Gastrocnemius medialis (tissue), 4 donors: ENCODE measurements at regions not wholly inside any gene's neighbourhood (a gene's known extent, or its start where the extent isn't known, plus 50 kb on each side); places are given as distances from the start of the nearest gene placed in this dataset.

Source experiments
- ATAC-seq, 2 donors: fragments of 150-250 bp; one replicate each; pipeline ENCODE4 v1.9.1; 2016
- DNase-seq, 2 donors: peaks; one replicate each; pipeline ENCODE4 v3.0.0-alpha.2; 2019
- H3K27ac ChIP-seq, 4 donors: fragments of 200-600 bp; sonication (generic); 1 replicate in 1 of 4; 2 replicates in 3 of 4; pipeline ENCODE4 v1.5.1; 2016 to 2018; ENCODE audit warnings: mild to moderate bottlenecking in 2 of 4, moderate library complexity in 1 of 4
- H3K27me3 ChIP-seq, 3 donors: fragments of 200-600 bp; sonication (generic) in 2 of 3; 1 replicate in 1 of 3; 2 replicates in 2 of 3; pipeline versions ENCODE4 v1.5.1 to v1.6.0; 2016 to 2019; ENCODE audit warnings: mild to moderate bottlenecking in 1 of 3, moderate library complexity in 1 of 3
- H3K36me3 ChIP-seq, 2 donors: fragments of 200-600 bp; sonication (generic) in 1 of 2; one replicate each; pipeline ENCODE4 v1.5.1; 2017 to 2018
- H3K4me1 ChIP-seq, 2 donors: fragments of 200-600 bp; sonication (generic) in 1 of 2; one replicate each; pipeline ENCODE4 v1.5.1; 2016 to 2017; ENCODE audit warnings: mild to moderate bottlenecking in 2 of 2
- H3K4me3 ChIP-seq, 4 donors: fragments of 200-600 bp; sonication (generic) in 3 of 4; 1 replicate in 1 of 4; 2 replicates in 3 of 4; pipeline ENCODE4 v1.5.1; 2016 to 2019; ENCODE audit warnings: mild to moderate bottlenecking in 2 of 4
- H3K9me3 ChIP-seq, 3 donors: fragments of 200-600 bp; sonication (generic) in 2 of 3; 1 replicate in 1 of 3; 2 replicates in 2 of 3; pipeline ENCODE4 v1.5.1; 2016 to 2019
- POLR2A ChIP-seq, 2 donors: fragments of 450-650 bp; IDR thresholded peaks; one replicate each; pipeline ENCODE4 v1.6.1; 2017; ENCODE audit warnings: antibody characterized with exemption in 2 of 2, mild to moderate bottlenecking in 2 of 2, moderate library complexity in 2 of 2
- in situ Hi-C, 4 donors: fragments of 200-750 bp; cut with MboI; loops; one replicate each; pipeline versions ENCODE4 v1.15.0 to v1.8.0; 2017; ENCODE audit warnings: low sequenced_read_pairs in 4 of 4
- intact Hi-C: fragments of 100-400 bp; cut with DNase I; formaldehyde crosslinking; loops from one replicate; pipeline ENCODE4 v1.15.1; 2023; ENCODE audit warnings: low total_unique reads
- TF ChIP-seq, protein P1 (sequence below), 5 experiments: fragments of 450-650 bp in 3 of 5; fragments of 200-600 bp in 2 of 5; sonication (generic) in 2 of 5; IDR thresholded peaks in 4 of 5; conservative IDR thresholded peaks in 1 of 5; 1 replicate in 4 of 5; 2 replicates in 1 of 5; pipeline ENCODE4 v1.5.1; 2016 to 2019; ENCODE audit warnings: antibody characterized with exemption in 5 of 5, mild to moderate bottlenecking in 3 of 5, moderate library complexity in 3 of 5

DNA sequence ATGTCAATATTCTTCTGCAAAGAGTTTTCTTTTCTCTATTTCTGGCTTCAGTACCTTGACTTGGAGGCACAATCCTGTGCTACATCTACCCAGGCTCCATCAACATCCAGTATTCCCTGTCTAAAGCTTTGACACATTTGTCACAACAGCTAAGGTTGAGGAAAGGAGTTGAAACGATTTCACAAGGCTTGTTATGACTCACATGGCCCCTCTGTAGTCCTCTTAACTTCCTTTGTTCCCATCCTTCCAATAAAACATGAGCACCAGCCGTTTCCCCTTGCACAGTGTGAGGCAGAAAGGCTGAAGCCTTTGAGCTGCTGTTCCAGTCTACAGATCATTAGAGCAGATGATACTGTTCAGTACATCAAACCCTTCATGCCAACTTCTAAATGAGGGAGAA is 163.0 kb upstream of the TMCO5A start:
- DNase-seq (no peak), ATAC-seq (no peak)
- H3K27me3 ChIP-seq: no peaks in the 10 kb centered on the region
- H3K9me3 ChIP-seq: no peaks in the 10 kb centered on the region
- in situ Hi-C loops: no loop called here
- H3K36me3 ChIP-seq: no peaks in the 10 kb centered on the region
- TF ChIP-seq, protein P1, sequence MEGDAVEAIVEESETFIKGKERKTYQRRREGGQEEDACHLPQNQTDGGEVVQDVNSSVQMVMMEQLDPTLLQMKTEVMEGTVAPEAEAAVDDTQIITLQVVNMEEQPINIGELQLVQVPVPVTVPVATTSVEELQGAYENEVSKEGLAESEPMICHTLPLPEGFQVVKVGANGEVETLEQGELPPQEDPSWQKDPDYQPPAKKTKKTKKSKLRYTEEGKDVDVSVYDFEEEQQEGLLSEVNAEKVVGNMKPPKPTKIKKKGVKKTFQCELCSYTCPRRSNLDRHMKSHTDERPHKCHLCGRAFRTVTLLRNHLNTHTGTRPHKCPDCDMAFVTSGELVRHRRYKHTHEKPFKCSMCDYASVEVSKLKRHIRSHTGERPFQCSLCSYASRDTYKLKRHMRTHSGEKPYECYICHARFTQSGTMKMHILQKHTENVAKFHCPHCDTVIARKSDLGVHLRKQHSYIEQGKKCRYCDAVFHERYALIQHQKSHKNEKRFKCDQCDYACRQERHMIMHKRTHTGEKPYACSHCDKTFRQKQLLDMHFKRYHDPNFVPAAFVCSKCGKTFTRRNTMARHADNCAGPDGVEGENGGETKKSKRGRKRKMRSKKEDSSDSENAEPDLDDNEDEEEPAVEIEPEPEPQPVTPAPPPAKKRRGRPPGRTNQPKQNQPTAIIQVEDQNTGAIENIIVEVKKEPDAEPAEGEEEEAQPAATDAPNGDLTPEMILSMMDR (IDR thresholded peaks at IDR 0.05 in 4 of 5, conservative IDR thresholded peaks at IDR 0.05 in 1 of 5): no peak
- TF ChIP-seq POLR2A (IDR thresholded peaks at IDR 0.05): no peak
- H3K4me3 ChIP-seq: no peak overlapping the region
- no peak overlapping the region for H3K27ac ChIP-seq
- H3K4me1 ChIP-seq: no peaks in the 10 kb centered on the region
- intact Hi-C loops: no loop called here

DNA sequence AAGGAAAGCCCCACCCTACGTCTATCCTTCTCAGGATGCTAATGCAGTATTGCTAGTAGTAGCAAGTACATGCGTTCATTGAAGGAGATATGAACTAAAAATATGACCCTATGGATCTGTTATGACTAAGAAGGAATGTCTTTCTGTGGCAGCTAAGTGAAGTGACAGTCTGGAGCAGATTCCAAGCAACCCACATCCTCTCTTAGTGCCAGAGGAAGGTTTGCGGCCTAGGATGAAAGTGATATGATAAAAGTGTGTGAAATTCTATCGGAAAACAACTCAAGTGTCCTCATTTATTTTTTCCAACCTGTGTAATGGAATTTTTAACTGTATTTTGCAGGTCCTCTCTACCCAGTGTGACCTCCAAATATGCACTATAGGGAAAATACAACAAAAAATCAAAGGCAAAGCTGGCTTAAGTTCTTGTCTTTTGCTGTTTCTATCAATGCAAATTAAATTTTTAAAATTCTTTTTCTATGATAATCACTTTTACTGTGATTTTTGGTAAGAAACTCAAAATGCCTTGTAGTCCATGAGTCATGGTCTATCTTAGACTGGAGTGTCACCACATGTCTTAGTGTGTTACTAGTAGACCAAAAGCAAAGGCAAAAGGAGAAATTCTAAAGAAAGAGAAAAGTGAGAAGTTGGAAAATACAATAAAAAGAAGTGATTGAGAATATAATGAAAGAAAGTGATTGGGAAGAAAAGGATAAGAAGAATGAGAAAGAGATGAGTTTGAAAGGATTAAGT is 161.2 kb upstream of the TMCO5A start:
- Histone ChIP-seq H3K9me3 (no peaks in the 10 kb centered on the region), H3K4me1 (no peaks in the 10 kb centered on the region), H3K27me3 (no peaks in the 10 kb centered on the region), H3K36me3 (no peaks in the 10 kb centered on the region), H3K4me3 (no peak overlapping the region), H3K27ac (no peak overlapping the region)
- in situ Hi-C loops (no loop called here), intact Hi-C loops (no loop called here)
- TF ChIP-seq, protein P1 (IDR thresholded peaks at IDR 0.05 in 4 of 5, conservative IDR thresholded peaks at IDR 0.05 in 1 of 5): no peak
- no peak for TF ChIP-seq POLR2A (IDR thresholded peaks at IDR 0.05)
- DNase-seq (no peak), ATAC-seq (no peak)

DNA sequence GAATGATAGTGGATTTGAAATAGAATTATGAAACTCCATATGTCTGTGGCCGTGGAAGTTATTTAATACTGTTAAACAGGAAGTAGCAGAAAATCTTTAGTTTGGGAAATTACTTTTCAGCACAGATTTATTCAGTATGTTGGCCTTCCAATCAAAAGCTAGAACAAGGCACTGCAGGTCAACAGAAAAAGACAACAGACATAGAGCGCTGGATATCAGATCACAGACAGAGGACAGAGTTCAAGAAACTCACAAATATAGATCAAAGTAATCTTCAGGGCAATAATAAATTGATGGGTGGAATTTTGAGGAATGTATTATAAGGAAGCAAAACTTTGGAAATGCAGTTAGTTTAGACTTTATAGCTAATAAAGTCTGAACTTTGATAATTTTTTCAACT is 159.5 kb upstream of the TMCO5A start:
- Histone ChIP-seq H3K9me3 (no peaks in the 10 kb centered on the region), H3K4me1 (no peaks in the 10 kb centered on the region), H3K27ac (no peak overlapping the region), H3K4me3 (no peak overlapping the region), H3K36me3 (no peaks in the 10 kb centered on the region), H3K27me3 (no peaks in the 10 kb centered on the region)
- ATAC-seq: no peak
- TF ChIP-seq, protein P1 (IDR thresholded peaks at IDR 0.05 in 4 of 5, conservative IDR thresholded peaks at IDR 0.05 in 1 of 5): no peak
- no peak for TF ChIP-seq POLR2A (IDR thresholded peaks at IDR 0.05)
- in situ Hi-C loops: no loop called here
- no peak for DNase-seq
- intact Hi-C loops: no loop called here

DNA sequence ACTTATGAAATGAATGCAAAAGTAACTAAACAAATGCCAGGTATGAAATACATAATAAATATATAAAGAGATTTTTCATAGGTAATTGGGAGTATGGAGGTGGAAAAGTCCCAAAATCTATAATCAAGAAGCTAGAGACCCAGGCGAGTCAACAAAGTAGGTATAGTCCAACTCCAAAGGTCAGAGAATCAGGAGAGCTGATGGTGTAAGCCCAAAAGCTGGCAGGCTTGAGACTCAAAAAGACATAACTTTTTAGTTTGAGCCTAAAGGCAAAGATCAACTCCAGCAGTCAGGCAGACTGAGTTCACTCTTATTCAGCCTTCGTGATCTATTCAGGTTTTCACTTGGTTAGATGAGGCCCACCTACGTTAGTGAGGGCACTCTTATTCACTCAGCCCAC is 157.4 kb upstream of the TMCO5A start:
- Histone ChIP-seq H3K27me3 (no peaks in the 10 kb centered on the region), H3K9me3 (no peaks in the 10 kb centered on the region), H3K4me3 (no peak overlapping the region), H3K27ac (no peak overlapping the region), H3K36me3 (no peaks in the 10 kb centered on the region), H3K4me1 (no peaks in the 10 kb centered on the region)
- in situ Hi-C loops: no loop called here
- intact Hi-C loops: no loop called here
- no peak for DNase-seq
- TF ChIP-seq POLR2A (IDR thresholded peaks at IDR 0.05): no peak
- TF ChIP-seq, protein P1 (IDR thresholded peaks at IDR 0.05 in 4 of 5, conservative IDR thresholded peaks at IDR 0.05 in 1 of 5): no peak
- no peak for ATAC-seq

DNA sequence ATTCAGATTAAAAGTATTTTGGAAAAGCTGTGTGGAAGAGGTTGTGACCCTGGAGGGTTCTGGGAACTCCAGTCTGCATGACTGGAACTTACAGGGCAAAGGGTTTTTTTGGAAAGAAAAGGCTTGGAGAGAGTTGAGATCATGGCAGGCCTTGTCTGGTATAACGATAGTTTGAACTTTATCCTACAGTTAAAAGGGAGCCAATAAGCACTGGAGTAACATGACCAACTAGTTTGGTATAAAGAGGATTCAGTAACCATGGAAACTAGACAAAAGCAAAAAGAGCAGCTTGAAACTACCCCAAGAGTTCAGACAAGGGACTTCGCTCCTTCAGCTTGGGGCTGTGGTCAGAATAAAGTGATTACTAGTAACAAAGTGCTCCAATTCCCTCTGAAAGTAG is 151.2 kb upstream of the TMCO5A start:
- Histone ChIP-seq H3K4me3 (no peak overlapping the region), H3K27me3 (no peaks in the 10 kb centered on the region), H3K36me3 (no peaks in the 10 kb centered on the region), H3K27ac (no peak overlapping the region), H3K9me3 (no peaks in the 10 kb centered on the region), H3K4me1 (no peaks in the 10 kb centered on the region)
- intact Hi-C loops (no loop called here), in situ Hi-C loops (no loop called here)
- TF ChIP-seq, protein P1 (IDR thresholded peaks at IDR 0.05 in 4 of 5, conservative IDR thresholded peaks at IDR 0.05 in 1 of 5): no peak
- TF ChIP-seq POLR2A (IDR thresholded peaks at IDR 0.05): no peak
- ATAC-seq (no peak), DNase-seq (no peak)
